GM18517 (cell line): ENCODE measurements at regions not wholly inside any gene's neighbourhood (a gene's known extent, or its start where the extent isn't known, plus 50 kb on each side); places are given as distances from the start of the nearest gene placed in this dataset.
"Not testable (repeated sequence)": the region's sequence is repeated elsewhere in the genome, so short reads cannot be mapped to it uniquely, and the experiment has no call there.

Experiments
- ATAC-seq: cut with Tn5 transposase; IDR thresholded peaks from one replicate; pipeline ENCODE4 v1.9.1; 2021; ENCODE audit warnings: mild to moderate bottlenecking, moderate library complexity; ENCODE audit not compliant: unreplicated experiment

GRCh38 chr7:96562458-96562857 lies 147.2 kb downstream of the SEM1 start:
- no peak for ATAC-seq

GRCh38 chr7:96561892-96562291 lies 147.8 kb downstream of the SEM1 start:
- ATAC-seq: no peak

GRCh38 chr7:96558530-96558929 lies 151.1 kb downstream of the SEM1 start:
- ATAC-seq: no peak

GRCh38 chr7:96558093-96558492 lies 151.6 kb downstream of the SEM1 start:
- no peak for ATAC-seq

- not testable (repeated sequence) for ATAC-seq
Observed at GRCh38 chr7:96557598-96557997, 152.0 kb downstream of the SEM1 start.

GRCh38 chr7:96548664-96549063 lies 161.0 kb downstream of the SEM1 start:
- no peak for ATAC-seq

- ATAC-seq: no peak
Observed at GRCh38 chr7:96547371-96547811, 162.3 kb downstream of the SEM1 start.

GRCh38 chr7:96546426-96546825 lies 163.2 kb downstream of the SEM1 start:
- no peak for ATAC-seq

GRCh38 chr7:96539471-96539870 lies 170.2 kb downstream of the SEM1 start:
- ATAC-seq: no peak

GRCh38 chr7:96538632-96539031 lies 171.0 kb downstream of the SEM1 start:
- no peak for ATAC-seq

- ATAC-seq: no peak
Observed at GRCh38 chr7:96534221-96534620, 175.4 kb downstream of the SEM1 start.

GRCh38 chr7:96532428-96532935 lies 177.2 kb downstream of the SEM1 start:
- no peak for ATAC-seq

GRCh38 chr7:96531331-96531730 lies 178.3 kb downstream of the SEM1 start:
- no peak for ATAC-seq

- no peak for ATAC-seq
Observed at GRCh38 chr7:96530786-96531185, 178.9 kb downstream of the SEM1 start.

- ATAC-seq: no peak
Observed at GRCh38 chr7:96527133-96527827, 182.4 kb downstream of the SEM1 start.

GRCh38 chr7:96526496-96526895 lies 183.2 kb downstream of the SEM1 start:
- ATAC-seq: no peak

GRCh38 chr7:96521068-96521894 lies 188.4 kb downstream of the SEM1 start:
- ATAC-seq: no peak

GRCh38 chr7:96508371-96508770 lies 186.5 kb upstream of the SLC25A13 start:
- ATAC-seq: no peak

GRCh38 chr7:96503597-96503996 lies 181.7 kb upstream of the SLC25A13 start:
- ATAC-seq: no peak

GRCh38 chr7:96501318-96501717 lies 179.4 kb upstream of the SLC25A13 start:
- ATAC-seq: no peak

- no peak for ATAC-seq
Observed at GRCh38 chr7:96499532-96499931, 177.6 kb upstream of the SLC25A13 start.

GRCh38 chr7:96497567-96497966 lies 175.7 kb upstream of the SLC25A13 start:
- ATAC-seq: no peak
